Fibroblast of peridontal ligament (primary cell): ENCODE measurements at regions not wholly inside any gene's neighbourhood (a gene's known extent, or its start where the extent isn't known, plus 50 kb on each side); places are given as distances from the start of the nearest gene placed in this dataset.
A peak's percentile ranks its signal among the peaks of the same experiment; 100 is the strongest.
"Not testable (repeated sequence)": the region's sequence is repeated elsewhere in the genome, so short reads cannot be mapped to it uniquely, and the experiment has no call there.

Source experiments
- DNase-seq: peaks from one replicate; pipeline ENCODE4 v3.0.0-alpha.2; 2010; ENCODE audit errors: extremely low read depth

- DNase-seq = not testable (repeated sequence)
Observed at GRCh38 chr6:85750146-85750545, 107.5 kb upstream of the SYNCRIP start.

GRCh38 chr6:85749236-85749635 lies 106.5 kb upstream of the SYNCRIP start:
- DNase-seq = no peak

- DNase-seq = peak; percentile 93
Observed at GRCh38 chr6:85747666-85748065, 105.0 kb upstream of the SYNCRIP start.

GRCh38 chr6:85747093-85747492 lies 104.4 kb upstream of the SYNCRIP start:
- DNase-seq = peak; percentile 85

GRCh38 chr6:85744433-85744970 lies 101.8 kb upstream of the SYNCRIP start:
- no peak for DNase-seq

- DNase-seq = no peak
Observed at GRCh38 chr6:85726206-85726605, 83.5 kb upstream of the SYNCRIP start.

GRCh38 chr6:85715797-85716196 lies 73.1 kb upstream of the SYNCRIP start:
- no peak for DNase-seq

- DNase-seq = no peak
Observed at GRCh38 chr6:85714893-85715530, 72.3 kb upstream of the SYNCRIP start.

- DNase-seq = no peak
Observed at GRCh38 chr6:85712346-85712745, 69.7 kb upstream of the SYNCRIP start.

- DNase-seq = not testable (repeated sequence)
Observed at GRCh38 chr6:85707515-85708145, 64.9 kb upstream of the SYNCRIP start.

GRCh38 chr6:85706272-85706671 lies 63.6 kb upstream of the SYNCRIP start:
- DNase-seq = no peak

GRCh38 chr6:85705220-85705619 lies 62.5 kb upstream of the SYNCRIP start:
- no peak for DNase-seq

GRCh38 chr6:85703406-85703805 lies 60.7 kb upstream of the SYNCRIP start:
- DNase-seq = no peak
